ENCODE measurements at regions not wholly inside any gene's neighbourhood (a gene's known extent, or its start where the extent isn't known, plus 50 kb on each side); places are given as distances from the start of the nearest gene placed in this dataset.
"Not testable (repeated sequence)": the region's sequence is repeated elsewhere in the genome, so short reads cannot be mapped to it uniquely, and the experiment has no call there.

DNA sequence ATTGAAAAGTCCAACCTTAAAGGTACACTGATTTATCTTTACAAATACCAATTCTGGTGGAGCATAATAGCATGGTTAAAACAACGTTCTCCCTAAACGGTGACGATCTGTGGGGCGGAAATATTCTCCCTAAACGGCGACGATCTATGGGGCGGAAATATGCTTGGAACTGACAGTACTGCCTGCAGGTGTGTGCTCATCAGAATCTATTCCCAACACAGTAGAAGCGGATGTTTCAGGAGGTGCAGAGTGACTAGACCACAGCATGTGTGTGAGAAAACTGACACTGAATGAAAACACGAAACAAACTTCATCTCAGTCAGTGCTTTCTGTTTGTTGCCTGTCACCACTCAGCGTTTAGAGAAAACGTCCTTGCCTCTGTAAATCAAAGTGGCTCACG, 210.0 kb downstream of the BANP start:
- not testable (repeated sequence) for H3K4me3 ChIP-seq (ENCODE audit: low read length); H3K79me1 ChIP-seq (ENCODE audit: low read length); H3K4me2 ChIP-seq (ENCODE audit: low read length); H3K18ac ChIP-seq (ENCODE audit: low read length); H2BK120ac ChIP-seq (ENCODE audit: low read depth, low read length); H3K27ac ChIP-seq (ENCODE audit: low read depth, low read length); H3K79me2 ChIP-seq (ENCODE audit: control insufficient read depth, insufficient read depth, low read length); H3K23ac ChIP-seq (ENCODE audit: low read length); H4K8ac ChIP-seq (ENCODE audit: low read depth, low read length); H4K5ac ChIP-seq (ENCODE audit: low read length); H2AK5ac ChIP-seq (ENCODE audit: low read length); H3K9ac ChIP-seq (ENCODE audit: low read length); DNase-seq; H3K36me3 ChIP-seq (ENCODE audit: control insufficient read depth, insufficient read depth, low read length); H3K4ac ChIP-seq (ENCODE audit: low read depth, low read length); H3K27me3 ChIP-seq (ENCODE audit: insufficient read depth, low read length, poor library complexity); H2BK15ac ChIP-seq (replicated peaks; ENCODE audit: low read depth); H3K56ac ChIP-seq (ENCODE audit: low read length); H2BK5ac ChIP-seq (ENCODE audit: low read length); H3K4me1 ChIP-seq (ENCODE audit: control insufficient read depth, low read depth, low read length)
- no CpG with 5 or more reads among the region's 13 CpGs for WGBS (ENCODE audit: extremely low coverage, insufficient coverage, low lambda C conversion rate)

DNA sequence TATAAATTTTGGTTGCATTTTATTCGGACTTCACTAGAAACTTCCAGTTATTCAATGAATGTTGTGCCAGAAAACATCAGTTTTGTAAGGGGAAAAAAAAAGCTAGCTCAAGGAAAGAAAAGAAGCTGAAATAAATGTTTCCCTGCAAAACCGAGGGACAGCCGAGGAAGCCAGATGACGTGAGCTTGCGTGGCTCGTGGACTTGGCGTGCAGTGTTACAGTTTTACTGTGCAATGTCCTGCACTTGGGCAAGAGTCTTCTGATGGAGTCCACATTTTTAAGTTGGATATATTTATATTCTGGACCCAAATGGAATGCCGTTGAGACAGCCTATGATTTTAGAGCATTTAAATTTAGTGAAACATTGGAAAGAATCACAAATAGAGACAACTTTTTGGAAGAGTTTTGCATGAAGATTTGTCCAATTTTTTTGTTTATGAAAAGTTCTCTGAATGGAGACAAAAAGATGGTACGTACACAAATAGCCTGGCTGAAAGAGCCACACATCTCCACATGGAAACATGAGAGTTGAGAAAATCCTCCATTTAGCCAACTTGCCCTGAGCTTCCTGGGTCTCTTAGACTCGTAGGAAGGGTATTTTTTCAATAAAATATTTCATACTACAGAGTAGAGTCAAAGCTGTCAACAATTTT, 210.5 kb downstream of the BANP start:
- not testable (repeated sequence) for H3K4me2 ChIP-seq (ENCODE audit: low read length); H2AK5ac ChIP-seq (ENCODE audit: low read length); H4K5ac ChIP-seq (ENCODE audit: low read length); H2BK120ac ChIP-seq (ENCODE audit: low read depth, low read length); H3K27me3 ChIP-seq (ENCODE audit: insufficient read depth, low read length, poor library complexity); H3K18ac ChIP-seq (ENCODE audit: low read length); H4K8ac ChIP-seq (ENCODE audit: low read depth, low read length); H2BK15ac ChIP-seq (replicated peaks; ENCODE audit: low read depth); H3K36me3 ChIP-seq (ENCODE audit: control insufficient read depth, insufficient read depth, low read length); H2BK5ac ChIP-seq (ENCODE audit: low read length); H3K9ac ChIP-seq (ENCODE audit: low read length); H3K56ac ChIP-seq (ENCODE audit: low read length); H3K4me1 ChIP-seq (ENCODE audit: control insufficient read depth, low read depth, low read length); H3K4ac ChIP-seq (ENCODE audit: low read depth, low read length); H3K23ac ChIP-seq (ENCODE audit: low read length); DNase-seq; H3K79me2 ChIP-seq (ENCODE audit: control insufficient read depth, insufficient read depth, low read length); H3K27ac ChIP-seq (ENCODE audit: low read depth, low read length); H3K4me3 ChIP-seq (ENCODE audit: low read length); H3K79me1 ChIP-seq (ENCODE audit: low read length)
- no CpG with 5 or more reads among the region's 10 CpGs for WGBS (ENCODE audit: extremely low coverage, insufficient coverage, low lambda C conversion rate)

- H3K36me3 ChIP-seq (ENCODE audit: control insufficient read depth, insufficient read depth, low read length); H3K4me2 ChIP-seq (ENCODE audit: low read length); H3K23ac ChIP-seq (ENCODE audit: low read length); DNase-seq; H2BK5ac ChIP-seq (ENCODE audit: low read length); H2BK120ac ChIP-seq (ENCODE audit: low read depth, low read length); H3K56ac ChIP-seq (ENCODE audit: low read length); H3K4ac ChIP-seq (ENCODE audit: low read depth, low read length); H2BK15ac ChIP-seq (replicated peaks; ENCODE audit: low read depth); H3K4me3 ChIP-seq (ENCODE audit: low read length); H3K18ac ChIP-seq (ENCODE audit: low read length); H3K27me3 ChIP-seq (ENCODE audit: insufficient read depth, low read length, poor library complexity); H3K79me1 ChIP-seq (ENCODE audit: low read length); H2AK5ac ChIP-seq (ENCODE audit: low read length); H3K4me1 ChIP-seq (ENCODE audit: control insufficient read depth, low read depth, low read length); H4K5ac ChIP-seq (ENCODE audit: low read length); H4K8ac ChIP-seq (ENCODE audit: low read depth, low read length); H3K79me2 ChIP-seq (ENCODE audit: control insufficient read depth, insufficient read depth, low read length); H3K27ac ChIP-seq (ENCODE audit: low read depth, low read length); H3K9ac ChIP-seq (ENCODE audit: low read length): not testable (repeated sequence)
- WGBS (ENCODE audit: extremely low coverage, insufficient coverage, low lambda C conversion rate), result no CpG with 5 or more reads among the region's 2 CpGs
These were observed 211.5 kb downstream of the BANP start for GRCh38 chr16:88162778-88163177.

DNA sequence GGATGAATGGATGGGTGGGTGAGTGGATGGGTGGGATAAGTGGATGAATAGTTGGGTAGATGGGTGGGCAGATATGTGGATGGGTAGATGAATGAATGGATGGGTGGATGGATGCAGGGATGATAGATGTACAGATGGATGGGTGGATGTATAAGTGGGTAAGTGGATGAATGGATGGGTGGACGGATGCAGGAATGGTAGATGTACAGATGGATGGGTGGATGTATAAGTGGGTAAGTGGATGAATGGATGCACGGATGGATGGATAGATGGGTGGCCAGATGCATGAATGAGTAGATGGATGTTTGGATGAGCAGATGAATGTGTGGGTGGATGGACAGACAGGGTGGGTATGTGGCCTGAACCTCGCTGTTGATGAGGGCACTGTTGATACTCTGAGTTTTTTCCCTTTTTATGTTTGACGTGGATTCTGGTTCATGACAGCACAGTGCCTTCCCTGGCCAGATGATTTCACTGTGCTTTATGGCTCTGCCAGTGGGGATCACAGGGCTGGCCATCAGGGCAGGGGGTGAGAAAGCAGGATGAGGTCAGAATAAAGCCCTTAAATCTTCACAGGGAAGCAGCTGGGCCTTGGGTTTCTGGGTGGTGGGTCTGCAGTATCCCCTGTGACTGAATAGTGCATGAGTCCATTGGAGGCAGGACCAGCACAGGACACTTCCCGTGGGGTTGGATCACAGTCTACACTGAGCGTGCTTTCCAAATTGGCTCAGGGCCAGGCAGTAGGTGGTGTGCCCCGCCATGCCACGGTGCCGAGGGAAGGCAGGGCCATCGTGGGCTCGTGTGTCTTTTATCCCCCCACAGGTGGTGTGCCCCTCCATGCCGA, 213.2 kb downstream of the BANP start:
- not testable (repeated sequence) for H3K9ac ChIP-seq (ENCODE audit: low read length); H2AK5ac ChIP-seq (ENCODE audit: low read length); H3K36me3 ChIP-seq (ENCODE audit: control insufficient read depth, insufficient read depth, low read length); H3K4me1 ChIP-seq (ENCODE audit: control insufficient read depth, low read depth, low read length); H3K79me1 ChIP-seq (ENCODE audit: low read length); H4K5ac ChIP-seq (ENCODE audit: low read length); H3K18ac ChIP-seq (ENCODE audit: low read length); DNase-seq; H4K8ac ChIP-seq (ENCODE audit: low read depth, low read length); H2BK5ac ChIP-seq (ENCODE audit: low read length); H3K56ac ChIP-seq (ENCODE audit: low read length); H3K4ac ChIP-seq (ENCODE audit: low read depth, low read length); H3K4me2 ChIP-seq (ENCODE audit: low read length); H3K4me3 ChIP-seq (ENCODE audit: low read length); H3K79me2 ChIP-seq (ENCODE audit: control insufficient read depth, insufficient read depth, low read length); H3K27me3 ChIP-seq (ENCODE audit: insufficient read depth, low read length, poor library complexity); H2BK120ac ChIP-seq (ENCODE audit: low read depth, low read length); H3K27ac ChIP-seq (ENCODE audit: low read depth, low read length); H3K23ac ChIP-seq (ENCODE audit: low read length); H2BK15ac ChIP-seq (replicated peaks; ENCODE audit: low read depth)
- no CpG with 5 or more reads among the region's 12 CpGs for WGBS (ENCODE audit: extremely low coverage, insufficient coverage, low lambda C conversion rate)

DNA sequence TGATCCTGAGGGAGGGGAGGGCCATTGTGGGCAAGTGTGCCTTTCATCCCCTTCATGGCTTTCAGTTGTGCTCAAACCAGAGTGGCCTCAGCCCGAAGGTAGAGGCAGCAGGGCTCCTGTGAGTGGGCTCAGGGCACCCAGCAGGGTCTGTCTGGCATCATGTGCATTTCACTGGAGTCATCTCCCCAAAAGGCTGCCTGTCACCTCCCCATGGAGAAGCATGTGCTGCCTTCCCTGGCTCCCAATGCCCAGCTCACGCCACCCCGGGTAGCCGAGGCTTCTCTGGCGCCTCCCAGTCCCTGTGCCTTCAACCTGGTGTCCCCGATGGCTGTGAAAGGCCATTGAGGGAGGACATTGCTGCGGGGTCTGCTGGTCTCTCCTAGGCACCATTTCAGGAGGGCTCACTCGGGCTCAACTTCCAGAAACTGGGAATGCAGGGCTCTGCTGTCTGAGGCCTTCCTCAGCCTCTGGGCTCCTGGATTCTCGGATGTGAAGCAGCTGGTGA, 213.9 kb downstream of the BANP start:
- H4K8ac ChIP-seq (ENCODE audit: low read depth, low read length); H3K4me1 ChIP-seq (ENCODE audit: control insufficient read depth, low read depth, low read length); H3K4me2 ChIP-seq (ENCODE audit: low read length); H3K9ac ChIP-seq (ENCODE audit: low read length); H2AK5ac ChIP-seq (ENCODE audit: low read length); H3K79me1 ChIP-seq (ENCODE audit: low read length); H3K79me2 ChIP-seq (ENCODE audit: control insufficient read depth, insufficient read depth, low read length); H3K23ac ChIP-seq (ENCODE audit: low read length); H3K27ac ChIP-seq (ENCODE audit: low read depth, low read length); H3K18ac ChIP-seq (ENCODE audit: low read length); H3K27me3 ChIP-seq (ENCODE audit: insufficient read depth, low read length, poor library complexity); H3K4ac ChIP-seq (ENCODE audit: low read depth, low read length); H3K4me3 ChIP-seq (ENCODE audit: low read length); H2BK5ac ChIP-seq (ENCODE audit: low read length); DNase-seq; H3K56ac ChIP-seq (ENCODE audit: low read length); H3K36me3 ChIP-seq (ENCODE audit: control insufficient read depth, insufficient read depth, low read length); H2BK120ac ChIP-seq (ENCODE audit: low read depth, low read length); H4K5ac ChIP-seq (ENCODE audit: low read length); H2BK15ac ChIP-seq (replicated peaks; ENCODE audit: low read depth): not testable (repeated sequence)
- no CpG with 5 or more reads among the region's 9 CpGs for WGBS (ENCODE audit: extremely low coverage, insufficient coverage, low lambda C conversion rate)
